ENCODE measurements at regions not wholly inside any gene's neighbourhood (a gene's known extent, or its start where the extent isn't known, plus 50 kb on each side); places are given as distances from the start of the nearest gene placed in this dataset.

- DNase-seq = no peak
- TF ChIP-seq CTCF (IDR thresholded peaks at IDR 0.05) (no peak), POLR2A (IDR thresholded peaks at IDR 0.05) (no peak)
- no peaks in the 10 kb centered on the region for H3K27me3 ChIP-seq
- no peak overlapping the region for H3K27ac ChIP-seq
- H3K4me3 ChIP-seq = no peak overlapping the region
- H3K4me1 ChIP-seq = no peaks in the 10 kb centered on the region
- H3K9me3 ChIP-seq = no peaks in the 10 kb centered on the region
- H3K36me3 ChIP-seq = no peaks in the 10 kb centered on the region
These were observed 251.5 kb upstream of the EEF2KMT start for GRCh38 chr16:5349101-5349500.

- no peaks in the 10 kb centered on the region for H3K4me1 ChIP-seq
- no peak for DNase-seq
- no peak overlapping the region for H3K27ac ChIP-seq
- H3K36me3 ChIP-seq = no peaks in the 10 kb centered on the region
- H3K4me3 ChIP-seq = no peak overlapping the region
- no peak for TF ChIP-seq POLR2A (IDR thresholded peaks at IDR 0.05)
- no peak for TF ChIP-seq CTCF (IDR thresholded peaks at IDR 0.05)
- H3K9me3 ChIP-seq = no peaks in the 10 kb centered on the region
- H3K27me3 ChIP-seq = no peaks in the 10 kb centered on the region
These were observed 250.0 kb upstream of the EEF2KMT start for GRCh38 chr16:5347561-5347960.

- no peaks in the 10 kb centered on the region for H3K36me3 ChIP-seq
- no peak overlapping the region for H3K27ac ChIP-seq
- no peaks in the 10 kb centered on the region for H3K9me3 ChIP-seq
- no peaks in the 10 kb centered on the region for H3K4me1 ChIP-seq
- H3K4me3 ChIP-seq = no peak overlapping the region
- H3K27me3 ChIP-seq = no peaks in the 10 kb centered on the region
- DNase-seq = no peak
- TF ChIP-seq POLR2A (IDR thresholded peaks at IDR 0.05) = no peak
These were observed 239.3 kb upstream of the EEF2KMT start for GRCh38 chr16:5336941-5337340.

GRCh38 chr16:5333991-5334390 is 236.4 kb upstream of the EEF2KMT start:
- H3K36me3 ChIP-seq = no peaks in the 10 kb centered on the region
- no peak overlapping the region for H3K27ac ChIP-seq
- no peaks in the 10 kb centered on the region for H3K27me3 ChIP-seq
- H3K4me3 ChIP-seq = no peak overlapping the region
- TF ChIP-seq CTCF (IDR thresholded peaks at IDR 0.05) (no peak), POLR2A (IDR thresholded peaks at IDR 0.05) (no peak)
- no peaks in the 10 kb centered on the region for H3K4me1 ChIP-seq
- DNase-seq = no peak
- H3K9me3 ChIP-seq = no peaks in the 10 kb centered on the region

GRCh38 chr16:5333126-5333525 is 235.5 kb upstream of the EEF2KMT start:
- no peak for DNase-seq
- H3K27ac ChIP-seq = no peak overlapping the region
- no peaks in the 10 kb centered on the region for H3K36me3 ChIP-seq
- no peak for TF ChIP-seq POLR2A (IDR thresholded peaks at IDR 0.05)
- TF ChIP-seq CTCF (IDR thresholded peaks at IDR 0.05) = no peak
- H3K27me3 ChIP-seq = no peaks in the 10 kb centered on the region
- H3K9me3 ChIP-seq = no peaks in the 10 kb centered on the region
- H3K4me3 ChIP-seq = no peak overlapping the region
- no peaks in the 10 kb centered on the region for H3K4me1 ChIP-seq

- H3K4me1 ChIP-seq = no peaks in the 10 kb centered on the region
- H3K36me3 ChIP-seq = no peaks in the 10 kb centered on the region
- H3K27me3 ChIP-seq = no peaks in the 10 kb centered on the region
- H3K9me3 ChIP-seq = no peaks in the 10 kb centered on the region
- no peak for DNase-seq
- H3K4me3 ChIP-seq = no peak overlapping the region
- TF ChIP-seq CTCF (IDR thresholded peaks at IDR 0.05) = no peak
- TF ChIP-seq POLR2A (IDR thresholded peaks at IDR 0.05) = no peak
- H3K27ac ChIP-seq = no peak overlapping the region
These were observed 232.5 kb upstream of the EEF2KMT start for GRCh38 chr16:5330058-5330457.
